OCI-LY1 (cell line): ENCODE measurements at regions not wholly inside any gene's neighbourhood (a gene's known extent, or its start where the extent isn't known, plus 50 kb on each side); places are given as distances from the start of the nearest gene placed in this dataset.

Source experiments
- EZH2 ChIP-seq: fragments of 200-600 bp; sonication (generic), shearing (Covaris generic); IDR thresholded peaks from 2 replicates; pipeline ENCODE4 v1.8.0; 2017; ENCODE audit warnings: borderline replicate concordance, mixed run types, mild to moderate bottlenecking, antibody characterized with exemption, low read length, moderate library complexity, mixed read lengths
- TF ChIP-seq, protein P1 (sequence below): fragments of 200-600 bp; sonication (generic), shearing (Covaris generic); IDR thresholded peaks from 2 replicates; pipeline ENCODE4 v1.5.1; 2017; ENCODE audit warnings: mild to moderate bottlenecking, antibody characterized with exemption, low read length, moderate library complexity, mixed read lengths

DNA sequence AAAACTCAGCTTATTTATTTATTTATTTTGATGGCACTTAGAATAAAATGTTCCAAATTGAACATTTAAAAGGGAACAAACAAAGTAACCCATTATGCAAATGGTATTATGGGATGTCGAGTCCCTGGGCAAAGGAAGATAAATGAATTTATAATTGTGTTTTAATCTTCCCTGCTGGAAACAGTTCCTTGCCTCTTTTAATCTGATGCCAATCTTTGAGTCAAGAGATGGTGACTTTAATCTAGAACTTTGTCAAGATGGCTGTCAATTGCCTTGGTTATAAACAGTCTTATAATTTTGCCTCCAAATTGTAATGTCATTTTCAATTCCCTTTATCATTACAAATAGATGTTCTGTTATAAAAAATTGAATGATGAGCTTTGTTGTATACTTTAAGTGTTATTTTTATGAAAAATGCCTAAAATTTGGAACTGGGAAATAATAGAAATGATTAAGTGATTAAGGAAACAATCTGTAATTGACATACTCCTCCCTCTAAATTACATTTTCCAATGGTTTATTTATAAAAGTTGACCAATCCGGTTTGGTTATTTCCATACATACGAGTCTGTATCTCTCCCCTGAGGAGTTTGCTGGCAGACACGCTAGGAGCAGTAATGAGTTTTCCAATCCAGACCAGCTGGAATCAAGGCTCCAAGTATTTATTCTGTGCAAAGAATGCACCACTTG is 134.9 kb upstream of the FRMD6 start:
- TF ChIP-seq, protein P1, sequence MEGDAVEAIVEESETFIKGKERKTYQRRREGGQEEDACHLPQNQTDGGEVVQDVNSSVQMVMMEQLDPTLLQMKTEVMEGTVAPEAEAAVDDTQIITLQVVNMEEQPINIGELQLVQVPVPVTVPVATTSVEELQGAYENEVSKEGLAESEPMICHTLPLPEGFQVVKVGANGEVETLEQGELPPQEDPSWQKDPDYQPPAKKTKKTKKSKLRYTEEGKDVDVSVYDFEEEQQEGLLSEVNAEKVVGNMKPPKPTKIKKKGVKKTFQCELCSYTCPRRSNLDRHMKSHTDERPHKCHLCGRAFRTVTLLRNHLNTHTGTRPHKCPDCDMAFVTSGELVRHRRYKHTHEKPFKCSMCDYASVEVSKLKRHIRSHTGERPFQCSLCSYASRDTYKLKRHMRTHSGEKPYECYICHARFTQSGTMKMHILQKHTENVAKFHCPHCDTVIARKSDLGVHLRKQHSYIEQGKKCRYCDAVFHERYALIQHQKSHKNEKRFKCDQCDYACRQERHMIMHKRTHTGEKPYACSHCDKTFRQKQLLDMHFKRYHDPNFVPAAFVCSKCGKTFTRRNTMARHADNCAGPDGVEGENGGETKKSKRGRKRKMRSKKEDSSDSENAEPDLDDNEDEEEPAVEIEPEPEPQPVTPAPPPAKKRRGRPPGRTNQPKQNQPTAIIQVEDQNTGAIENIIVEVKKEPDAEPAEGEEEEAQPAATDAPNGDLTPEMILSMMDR: no peak
- TF ChIP-seq EZH2: no peak
